Fibroblast of lung (primary cell): ENCODE measurements at regions not wholly inside any gene's neighbourhood (a gene's known extent, or its start where the extent isn't known, plus 50 kb on each side); places are given as distances from the start of the nearest gene placed in this dataset.
A peak's percentile ranks its signal among the peaks of the same experiment; 100 is the strongest.

ENCODE experiments used
- DNase-seq, 2 donors: peaks; one replicate each; pipeline versions ENCODE4 v3.0.0 to v3.0.0-alpha.2; 2010; ENCODE audit warnings: low read depth in 2 of 2
- H2AFZ ChIP-seq: 2 replicates; pipeline ENCODE4 v1.5.1; 2012; ENCODE audit warnings: low read length, control low read depth, inconsistent platforms
- H3K27ac ChIP-seq: 2 replicates; pipeline ENCODE4 v1.5.1; 2011; ENCODE audit warnings: low read length, control low read depth; ENCODE audit not compliant: insufficient read depth
- H3K27me3 ChIP-seq: 2 replicates; pipeline ENCODE4 v1.5.1; 2011; ENCODE audit warnings: mild to moderate bottlenecking, low read length; ENCODE audit not compliant: control insufficient read depth, insufficient read depth
- H3K36me3 ChIP-seq: 2 replicates; pipeline ENCODE4 v1.5.1; 2011; ENCODE audit warnings: low read length; ENCODE audit not compliant: control insufficient read depth, insufficient read depth
- H3K4me1 ChIP-seq: 2 replicates; pipeline ENCODE4 v1.5.1; 2011; ENCODE audit warnings: low read length; ENCODE audit not compliant: control insufficient read depth, insufficient read depth; ENCODE audit errors: extremely low read depth
- H3K4me2 ChIP-seq: 2 replicates; pipeline ENCODE4 v1.5.1; 2011; ENCODE audit warnings: low read length, control low read depth; ENCODE audit not compliant: insufficient read depth; ENCODE audit errors: extremely low read depth
- H3K4me3 ChIP-seq, 4 experiments: fragments of 200-600 bp in 1 of 4; sonication (generic) in 1 of 4; replicated peaks in 1 of 4; 2 replicates each; pipeline ENCODE4 v1.5.1; 2011 to 2016; ENCODE audit warnings: low read length in 4 of 4, low read depth in 3 of 4, mild to moderate bottlenecking in 3 of 4, control low read depth in 2 of 4, inconsistent platforms in 1 of 4, mixed read lengths in 1 of 4; ENCODE audit not compliant: insufficient read depth in 1 of 4; ENCODE audit errors: control extremely low read depth in 1 of 4
- H3K79me2 ChIP-seq: 2 replicates; pipeline ENCODE4 v1.5.1; 2012; ENCODE audit warnings: mild to moderate bottlenecking, low read length, inconsistent platforms; ENCODE audit not compliant: control insufficient read depth, insufficient read depth
- H3K9ac ChIP-seq: 2 replicates; pipeline ENCODE4 v1.5.1; 2011; ENCODE audit warnings: mild to moderate bottlenecking, low read length, control low read depth; ENCODE audit not compliant: insufficient read depth
- H3K9me3 ChIP-seq: 2 replicates; pipeline ENCODE4 v1.5.1; 2012; ENCODE audit warnings: low read depth, low read length; ENCODE audit not compliant: control insufficient read depth, insufficient read depth
- H4K20me1 ChIP-seq: 2 replicates; pipeline ENCODE4 v1.5.1; 2011; ENCODE audit warnings: low read length; ENCODE audit not compliant: control insufficient read depth, insufficient read depth; ENCODE audit errors: extremely low read depth
- CTCF ChIP-seq, 2 donors: IDR thresholded peaks in 1 of 2; conservative IDR thresholded peaks in 1 of 2; 1 replicate in 1 of 2; 2 replicates in 1 of 2; pipeline ENCODE4 v1.5.1; 2011 to 2012; ENCODE audit warnings: low read length in 2 of 2, control low read depth in 1 of 2, inconsistent platforms in 1 of 2, low read depth in 1 of 2, mild to moderate bottlenecking in 1 of 2
- EZH2 ChIP-seq: IDR thresholded peaks from 2 replicates; pipeline ENCODE4 v1.5.1; 2012; ENCODE audit warnings: low read length, control low read depth, mild to moderate bottlenecking; ENCODE audit errors: missing control alignments

- peak in 1 of 2 donors; percentile 42 for DNase-seq
- Histone ChIP-seq H3K9me3 (no peaks in the 10 kb centered on the region), H3K79me2 (no peaks in the 10 kb centered on the region), H3K4me3 (no peak overlapping the region), H3K36me3 (no peaks in the 10 kb centered on the region), H3K27ac (no peak overlapping the region), H3K4me1 (peaks cover 5% of the 10 kb centered on the region), H4K20me1 (no peaks in the 10 kb centered on the region), H3K9ac (no peak overlapping the region), H3K4me2 (peak overlapping the region; percentile 16), H3K27me3 (no peaks in the 10 kb centered on the region), H2AFZ (no peak overlapping the region)
- TF ChIP-seq EZH2 = no peak
- no peak for TF ChIP-seq CTCF (conservative IDR thresholded peaks at IDR 0.05 in 1 of 2, IDR thresholded peaks at IDR 0.05 in 1 of 2; ENCODE audit: low read depth in 1 of 2, low read length in 2 of 2)
These were observed 378.0 kb downstream of the CD109 start for GRCh38 chr6:74073999-74074398.

- Histone ChIP-seq H3K36me3 (no peaks in the 10 kb centered on the region), H3K4me2 (no peak overlapping the region), H4K20me1 (no peaks in the 10 kb centered on the region), H3K4me1 (peaks cover 5% of the 10 kb centered on the region), H3K4me3 (no peak overlapping the region), H2AFZ (no peak overlapping the region), H3K9ac (no peak overlapping the region), H3K27me3 (no peaks in the 10 kb centered on the region), H3K27ac (no peak overlapping the region), H3K79me2 (no peaks in the 10 kb centered on the region), H3K9me3 (no peaks in the 10 kb centered on the region)
- peak; percentile 60 to 62 for DNase-seq
- TF ChIP-seq CTCF (conservative IDR thresholded peaks at IDR 0.05 in 1 of 2, IDR thresholded peaks at IDR 0.05 in 1 of 2; ENCODE audit: low read depth in 1 of 2, low read length in 2 of 2) = no peak
- no peak for TF ChIP-seq EZH2
These were observed 377.4 kb downstream of the CD109 start for GRCh38 chr6:74073429-74073828.

- no peak overlapping the region for H3K4me3 ChIP-seq
- peaks cover 5% of the 10 kb centered on the region for H3K4me1 ChIP-seq
- peak in 1 of 2 donors; percentile 43 for DNase-seq
- H3K9ac ChIP-seq = no peak overlapping the region
- no peaks in the 10 kb centered on the region for H3K36me3 ChIP-seq
- H3K27ac ChIP-seq = no peak overlapping the region
- no peaks in the 10 kb centered on the region for H3K27me3 ChIP-seq
- H4K20me1 ChIP-seq = no peaks in the 10 kb centered on the region
- H2AFZ ChIP-seq = no peak overlapping the region
- no peak overlapping the region for H3K4me2 ChIP-seq
- no peaks in the 10 kb centered on the region for H3K9me3 ChIP-seq
- no peak for TF ChIP-seq CTCF (conservative IDR thresholded peaks at IDR 0.05 in 1 of 2, IDR thresholded peaks at IDR 0.05 in 1 of 2; ENCODE audit: low read depth in 1 of 2, low read length in 2 of 2)
- TF ChIP-seq EZH2 = no peak
- no peaks in the 10 kb centered on the region for H3K79me2 ChIP-seq
These were observed 375.2 kb downstream of the CD109 start for GRCh38 chr6:74071214-74071613.
